OCI-LY7 (cell line): ENCODE measurements at regions not wholly inside any gene's neighbourhood (a gene's known extent, or its start where the extent isn't known, plus 50 kb on each side); places are given as distances from the start of the nearest gene placed in this dataset.

Source experiments
- BruUV-seq: library from RNA; stranded (reverse); fragments of 400-500 nt; replicated peaks from 2 replicates; lab custom pipeline; 2021; lab: Mats Ljungman, UMichigan
- CTCF ChIA-PET: fragments of 300-600 bp; sonication (Branson Sonifier 250); formaldehyde crosslinking; loops from one replicate; lab custom pipeline; 2022; ENCODE audit warnings: antibody characterized with exemption; ENCODE audit not compliant: unreplicated experiment; lab: Charles Lee
- POLR2A ChIA-PET: fragments of 300-600 bp; sonication (Branson Sonifier 250); formaldehyde crosslinking; loops from one replicate; lab custom pipeline; 2022; ENCODE audit warnings: antibody characterized with exemption; lab: Charles Lee
- DNase-seq: peaks from one replicate; pipeline ENCODE4 v3.0.0-alpha.2; 2015; ENCODE audit warnings: low spot score
- H2AFZ ChIP-seq: fragments of 200-600 bp; sonication (generic), shearing (Covaris generic); 2 replicates; pipeline ENCODE4 v1.6.1; 2014; ENCODE audit warnings: mild to moderate bottlenecking, antibody characterized with exemption, low read length, moderate library complexity
- H3K27ac ChIP-seq: fragments of 200-600 bp; sonication (generic); 2 replicates; pipeline ENCODE4 v1.5.1; 2014; ENCODE audit warnings: mixed run types, low read depth, mild to moderate bottlenecking, moderate library complexity, low read length, inconsistent platforms; ENCODE audit not compliant: poor library complexity, severe bottlenecking
- H3K36me3 ChIP-seq: fragments of 200-600 bp; sonication (generic); 2 replicates; pipeline ENCODE4 v1.6.1; 2014; ENCODE audit warnings: mild to moderate bottlenecking, antibody characterized with exemption, low read length, moderate library complexity, mixed read lengths; ENCODE audit not compliant: insufficient read depth
- H3K4me1 ChIP-seq: fragments of 200-600 bp; sonication (generic); 2 replicates; pipeline ENCODE4 v1.5.1; 2014; ENCODE audit warnings: mild to moderate bottlenecking, low read length; ENCODE audit not compliant: insufficient read depth, poor library complexity, severe bottlenecking
- H3K4me2 ChIP-seq: fragments of 200-600 bp; sonication (generic); 2 replicates; pipeline ENCODE4 v1.6.1; 2014; ENCODE audit warnings: mild to moderate bottlenecking, low read length
- H3K4me3 ChIP-seq: fragments of 200-600 bp; sonication (generic); 2 replicates; pipeline ENCODE4 v1.5.1; 2014; ENCODE audit warnings: mild to moderate bottlenecking, low read depth, low read length; ENCODE audit not compliant: poor library complexity, severe bottlenecking
- H3K79me2 ChIP-seq: fragments of 200-600 bp; sonication (generic); 2 replicates; pipeline ENCODE4 v1.6.1; 2016; ENCODE audit warnings: low read depth, mild to moderate bottlenecking, low read length, moderate library complexity, mixed read lengths; ENCODE audit not compliant: insufficient read depth
- H3K9me2 ChIP-seq: fragments of 200-600 bp; sonication (generic); 2 replicates; pipeline ENCODE4 v1.6.1; 2016; ENCODE audit warnings: mild to moderate bottlenecking, low read length, mixed read lengths; ENCODE audit not compliant: insufficient read depth
- H3K9me3 ChIP-seq: fragments of 200-600 bp; sonication (generic); 2 replicates; pipeline ENCODE4 v1.6.1; 2014; ENCODE audit warnings: mild to moderate bottlenecking, mixed run types, low read length, mixed read lengths
- H4K20me1 ChIP-seq: fragments of 200-600 bp; sonication (generic); 2 replicates; pipeline ENCODE4 v1.6.1; 2014; ENCODE audit warnings: mild to moderate bottlenecking, antibody characterized with exemption, low read length, moderate library complexity, mixed read lengths; ENCODE audit not compliant: insufficient read depth
- EZH2phosphoT487 ChIP-seq: fragments of 200-600 bp; sonication (generic); IDR thresholded peaks from 2 replicates; pipeline ENCODE4 v1.6.1; 2018; ENCODE audit warnings: low read depth, borderline replicate concordance, mild to moderate bottlenecking, mixed run types, antibody characterized with exemption, low read length, moderate library complexity, mixed read lengths
- intact Hi-C: fragments of 100-400 bp; cut with micrococcal nuclease; formaldehyde crosslinking; loops from one replicate; pipeline ENCODE4 v1.10.0; 2022; ENCODE audit not compliant: unreplicated experiment
- TF ChIP-seq, protein P1 (sequence below): fragments of 200-600 bp; sonication (generic); conservative IDR thresholded peaks from 2 replicates; pipeline ENCODE4 v1.5.1; 2014; ENCODE audit warnings: mild to moderate bottlenecking, antibody characterized with exemption, low read length, moderate library complexity, mixed read lengths

DNA sequence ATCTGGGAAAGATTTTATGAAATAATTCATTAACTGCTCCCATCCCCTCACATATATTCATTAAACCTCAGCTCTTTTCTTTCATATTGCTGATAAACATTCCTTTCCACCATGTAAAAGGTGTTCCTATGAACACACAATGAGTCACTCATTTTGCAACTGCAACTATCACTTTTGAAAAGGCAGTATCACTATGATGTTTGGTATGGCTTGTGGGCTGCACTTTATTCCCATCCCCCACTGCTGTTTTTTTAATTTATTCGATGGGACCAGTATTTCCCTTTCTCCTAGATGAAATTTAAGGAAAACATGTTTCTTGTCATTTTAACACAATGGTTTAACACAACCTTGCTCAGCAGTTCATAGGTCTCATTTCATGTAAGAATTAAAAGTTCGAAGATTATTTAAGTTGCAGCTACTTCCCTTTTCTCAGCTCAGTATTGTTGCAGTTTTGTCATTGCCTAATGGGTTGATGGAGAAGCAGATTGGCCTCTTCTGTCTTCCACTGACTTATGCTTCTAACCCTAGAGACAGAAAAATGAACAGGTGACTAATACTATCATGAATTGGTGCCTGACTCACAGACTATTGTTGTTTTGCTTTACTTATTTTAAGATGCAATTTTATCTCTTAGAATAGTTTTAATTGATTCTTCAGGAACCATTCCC is 280.3 kb downstream of the ZPLD1 start:
- no peaks in the 10 kb centered on the region for H3K4me1 ChIP-seq
- H3K4me2 ChIP-seq: no peak overlapping the region
- no peak overlapping the region for H2AFZ ChIP-seq
- H3K9me2 ChIP-seq: no peaks in the 10 kb centered on the region
- no peak overlapping the region for H3K4me3 ChIP-seq
- no peaks in the 10 kb centered on the region for H3K9me3 ChIP-seq
- no peaks in the 10 kb centered on the region for H3K79me2 ChIP-seq
- no peaks in the 10 kb centered on the region for H3K36me3 ChIP-seq
- no peak overlapping the region for H3K27ac ChIP-seq
- intact Hi-C loops: no loop called here
- no TSS peak for BruUV-seq
- no peaks in the 10 kb centered on the region for H4K20me1 ChIP-seq
- TF ChIP-seq EZH2phosphoT487: no peak
- TF ChIP-seq, protein P1, sequence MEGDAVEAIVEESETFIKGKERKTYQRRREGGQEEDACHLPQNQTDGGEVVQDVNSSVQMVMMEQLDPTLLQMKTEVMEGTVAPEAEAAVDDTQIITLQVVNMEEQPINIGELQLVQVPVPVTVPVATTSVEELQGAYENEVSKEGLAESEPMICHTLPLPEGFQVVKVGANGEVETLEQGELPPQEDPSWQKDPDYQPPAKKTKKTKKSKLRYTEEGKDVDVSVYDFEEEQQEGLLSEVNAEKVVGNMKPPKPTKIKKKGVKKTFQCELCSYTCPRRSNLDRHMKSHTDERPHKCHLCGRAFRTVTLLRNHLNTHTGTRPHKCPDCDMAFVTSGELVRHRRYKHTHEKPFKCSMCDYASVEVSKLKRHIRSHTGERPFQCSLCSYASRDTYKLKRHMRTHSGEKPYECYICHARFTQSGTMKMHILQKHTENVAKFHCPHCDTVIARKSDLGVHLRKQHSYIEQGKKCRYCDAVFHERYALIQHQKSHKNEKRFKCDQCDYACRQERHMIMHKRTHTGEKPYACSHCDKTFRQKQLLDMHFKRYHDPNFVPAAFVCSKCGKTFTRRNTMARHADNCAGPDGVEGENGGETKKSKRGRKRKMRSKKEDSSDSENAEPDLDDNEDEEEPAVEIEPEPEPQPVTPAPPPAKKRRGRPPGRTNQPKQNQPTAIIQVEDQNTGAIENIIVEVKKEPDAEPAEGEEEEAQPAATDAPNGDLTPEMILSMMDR: no peak
- CTCF ChIA-PET: no interaction called here
- POLR2A ChIA-PET: interaction anchor here (1.3 kb wide), 1 partner anchor 13 kb away, joined by 3 read pairs; no protein-coding TSS in a partner anchor
- DNase-seq: no peak

DNA sequence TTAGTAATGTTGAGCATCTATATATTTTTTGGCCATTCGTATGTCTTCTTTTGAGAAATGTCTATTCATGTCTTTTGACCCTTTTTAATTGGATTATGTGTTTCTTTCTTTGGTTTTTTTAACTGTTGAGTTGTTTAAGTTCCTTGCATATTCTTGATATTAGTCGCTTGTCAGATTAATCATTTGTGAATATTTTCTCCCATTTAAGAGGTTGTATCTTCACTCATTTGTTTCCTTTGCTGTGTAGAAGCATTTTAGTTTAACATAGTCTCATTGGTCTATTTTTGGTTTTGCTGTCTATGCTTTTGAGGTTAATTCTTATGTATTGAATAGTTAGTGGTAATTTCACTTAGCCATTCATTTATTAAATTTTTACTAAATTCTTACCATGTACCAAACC is 283.8 kb downstream of the ZPLD1 start:
- H3K36me3 ChIP-seq: no peaks in the 10 kb centered on the region
- intact Hi-C loops: no loop called here
- CTCF ChIA-PET: no interaction called here

More for the DNA sequence above, 283.8 kb downstream of the ZPLD1 start:
- H3K27ac ChIP-seq: no peak overlapping the region
- no peak for DNase-seq
- BruUV-seq: no TSS peak
- no peak for TF ChIP-seq EZH2phosphoT487
- TF ChIP-seq, protein P1: no peak
- H4K20me1 ChIP-seq: no peaks in the 10 kb centered on the region
- no peaks in the 10 kb centered on the region for H3K79me2 ChIP-seq
- no peak overlapping the region for H2AFZ ChIP-seq
- POLR2A ChIA-PET: interaction anchor here (0.7 kb wide), 1 partner anchor 28 kb away, joined by 3 read pairs; no protein-coding TSS in a partner anchor
- no peaks in the 10 kb centered on the region for H3K4me1 ChIP-seq
- no peaks in the 10 kb centered on the region for H3K9me3 ChIP-seq
- no peak overlapping the region for H3K4me3 ChIP-seq
- H3K9me2 ChIP-seq: no peaks in the 10 kb centered on the region
- H3K4me2 ChIP-seq: no peak overlapping the region
